ENCODE measurements at regions not wholly inside any gene's neighbourhood (a gene's known extent, or its start where the extent isn't known, plus 50 kb on each side); places are given as distances from the start of the nearest gene placed in this dataset.

GRCh38 chr18:61676773-61677434, 215.9 kb downstream of the RNF152 start:
- DNase-seq (no peak), ATAC-seq (ENCODE audit: insufficient read depth, low read depth) (no peak)
- TF ChIP-seq CTCF (IDR thresholded peaks at IDR 0.05; ENCODE audit: borderline replicate concordance, extremely low read depth, low read length, poor library complexity, severe bottlenecking), result no peak
- no peak for TF ChIP-seq EZH2 (IDR thresholded peaks at IDR 0.05; ENCODE audit: borderline replicate concordance, low read depth, low read length, severe bottlenecking)
- H3K79me2 ChIP-seq (ENCODE audit: insufficient read depth, low read length), result no peaks in the 10 kb centered on the region
- H3K4me2 ChIP-seq (ENCODE audit: insufficient read depth, low read length), result no peak overlapping the region
- H3K4me3 ChIP-seq (ENCODE audit: low read depth in 1 of 2, low read length in 2 of 2), result no peak overlapping the region
- H3K36me3 ChIP-seq (ENCODE audit: insufficient read depth, low read length), result no peaks in the 10 kb centered on the region
- H3K9ac ChIP-seq (ENCODE audit: low read depth, low read length), result no peak overlapping the region
- no peak overlapping the region for H2AFZ ChIP-seq (ENCODE audit: low read depth, low read length)
- no peaks in the 10 kb centered on the region for H3K4me1 ChIP-seq (ENCODE audit: insufficient read depth, low read length)
- H3K27me3 ChIP-seq (ENCODE audit: insufficient read depth, low read length, poor library complexity), result no peaks in the 10 kb centered on the region
- no peaks in the 10 kb centered on the region for H4K20me1 ChIP-seq (ENCODE audit: insufficient read depth, low read length)
- peaks cover 6% of the 10 kb centered on the region for H3K9me3 ChIP-seq (ENCODE audit: insufficient read depth, low read length, severe bottlenecking)
- H3K27ac ChIP-seq (ENCODE audit: low read length), result no peak overlapping the region

GRCh38 chr18:61669320-61669719, 223.5 kb downstream of the RNF152 start:
- H3K27me3 ChIP-seq (ENCODE audit: insufficient read depth, low read length, poor library complexity), result no peaks in the 10 kb centered on the region
- H3K27ac ChIP-seq (ENCODE audit: low read length), result no peak overlapping the region
- no peaks in the 10 kb centered on the region for H3K9me3 ChIP-seq (ENCODE audit: insufficient read depth, low read length, severe bottlenecking)
- H4K20me1 ChIP-seq (ENCODE audit: insufficient read depth, low read length), result no peaks in the 10 kb centered on the region
- ATAC-seq (ENCODE audit: insufficient read depth, low read depth) (no peak), DNase-seq (no peak)
- no peaks in the 10 kb centered on the region for H3K36me3 ChIP-seq (ENCODE audit: insufficient read depth, low read length)
- no peak overlapping the region for H3K4me2 ChIP-seq (ENCODE audit: insufficient read depth, low read length)
- no peaks in the 10 kb centered on the region for H3K4me1 ChIP-seq (ENCODE audit: insufficient read depth, low read length)
- no peaks in the 10 kb centered on the region for H3K79me2 ChIP-seq (ENCODE audit: insufficient read depth, low read length)
- no peak overlapping the region for H2AFZ ChIP-seq (ENCODE audit: low read depth, low read length)
- no peak overlapping the region for H3K4me3 ChIP-seq (ENCODE audit: low read depth in 1 of 2, low read length in 2 of 2)
- TF ChIP-seq CTCF (IDR thresholded peaks at IDR 0.05; ENCODE audit: borderline replicate concordance, extremely low read depth, low read length, poor library complexity, severe bottlenecking), result no peak
- no peak for TF ChIP-seq EZH2 (IDR thresholded peaks at IDR 0.05; ENCODE audit: borderline replicate concordance, low read depth, low read length, severe bottlenecking)
- no peak overlapping the region for H3K9ac ChIP-seq (ENCODE audit: low read depth, low read length)

GRCh38 chr18:61666876-61667590, 225.8 kb downstream of the RNF152 start:
- no peak for TF ChIP-seq CTCF (IDR thresholded peaks at IDR 0.05; ENCODE audit: borderline replicate concordance, extremely low read depth, low read length, poor library complexity, severe bottlenecking)
- no peak for TF ChIP-seq EZH2 (IDR thresholded peaks at IDR 0.05; ENCODE audit: borderline replicate concordance, low read depth, low read length, severe bottlenecking)
- no peaks in the 10 kb centered on the region for H4K20me1 ChIP-seq (ENCODE audit: insufficient read depth, low read length)
- H3K4me1 ChIP-seq (ENCODE audit: insufficient read depth, low read length), result no peaks in the 10 kb centered on the region
- H3K4me3 ChIP-seq (ENCODE audit: low read depth in 1 of 2, low read length in 2 of 2), result no peak overlapping the region
- no peaks in the 10 kb centered on the region for H3K79me2 ChIP-seq (ENCODE audit: insufficient read depth, low read length)
- no peak overlapping the region for H2AFZ ChIP-seq (ENCODE audit: low read depth, low read length)
- H3K27ac ChIP-seq (ENCODE audit: low read length), result no peak overlapping the region
- no peaks in the 10 kb centered on the region for H3K36me3 ChIP-seq (ENCODE audit: insufficient read depth, low read length)
- H3K27me3 ChIP-seq (ENCODE audit: insufficient read depth, low read length, poor library complexity), result no peaks in the 10 kb centered on the region
- ATAC-seq (ENCODE audit: insufficient read depth, low read depth) (no peak), DNase-seq (no peak)
- H3K4me2 ChIP-seq (ENCODE audit: insufficient read depth, low read length), result no peak overlapping the region
- H3K9ac ChIP-seq (ENCODE audit: low read depth, low read length), result no peak overlapping the region
- no peaks in the 10 kb centered on the region for H3K9me3 ChIP-seq (ENCODE audit: insufficient read depth, low read length, severe bottlenecking)

Measured in DND-41 (cell line).